Stimulated activated CD8-positive, alpha-beta memory T cell treated with anti-CD3 and anti-CD28 coated beads, Interleukin-7, amount 100 ng/mL, for 24 hours (primary cell): ENCODE measurements at regions not wholly inside any gene's neighbourhood (a gene's known extent, or its start where the extent isn't known, plus 50 kb on each side); places are given as distances from the start of the nearest gene placed in this dataset.
"Not testable (repeated sequence)": the region's sequence is repeated elsewhere in the genome, so short reads cannot be mapped to it uniquely, and the experiment has no call there.

Experiments used
- DNase-seq: peaks from one replicate; pipeline ENCODE4 v3.0.0-alpha.2; 2020; ENCODE audit warnings: low read depth

DNA sequence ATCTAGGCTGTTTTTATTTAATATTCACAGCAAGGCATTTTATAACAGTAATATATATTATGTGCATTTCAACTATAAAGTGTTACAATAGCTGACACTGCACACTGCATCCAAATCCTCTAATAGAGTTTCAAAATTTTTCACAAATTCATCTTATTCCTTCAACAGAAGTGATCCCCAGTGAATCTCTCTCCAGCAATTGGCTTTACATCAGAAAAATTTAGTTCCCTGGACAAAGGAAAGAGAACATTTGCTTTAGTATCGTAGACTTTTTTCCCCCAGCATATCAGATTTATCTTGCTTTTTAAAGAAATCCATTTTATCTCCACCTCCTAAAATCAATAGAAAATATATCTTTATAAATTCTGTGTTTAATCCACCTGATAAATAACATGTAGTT, 868.6 kb downstream of the TBL1XR1 start:
- DNase-seq = no peak

DNA sequence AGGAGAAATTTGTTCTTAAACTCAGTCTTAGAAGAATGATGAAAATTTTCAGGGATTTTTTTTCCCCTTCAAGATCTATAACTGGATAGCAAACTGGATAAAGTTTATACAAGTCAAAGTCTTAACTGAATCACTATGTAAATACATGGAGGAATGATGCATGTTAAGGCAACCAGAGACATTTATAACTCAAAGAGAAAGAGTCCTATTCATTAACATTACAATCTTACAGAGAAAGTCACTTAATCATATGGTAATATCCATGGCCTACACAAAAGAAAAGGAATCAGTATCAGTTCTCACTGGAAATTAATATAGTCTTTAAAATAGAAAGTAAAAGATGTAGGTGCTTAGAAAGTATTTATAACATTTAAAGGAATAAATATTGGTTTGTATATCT, 869.1 kb downstream of the TBL1XR1 start:
- DNase-seq = no peak

DNA sequence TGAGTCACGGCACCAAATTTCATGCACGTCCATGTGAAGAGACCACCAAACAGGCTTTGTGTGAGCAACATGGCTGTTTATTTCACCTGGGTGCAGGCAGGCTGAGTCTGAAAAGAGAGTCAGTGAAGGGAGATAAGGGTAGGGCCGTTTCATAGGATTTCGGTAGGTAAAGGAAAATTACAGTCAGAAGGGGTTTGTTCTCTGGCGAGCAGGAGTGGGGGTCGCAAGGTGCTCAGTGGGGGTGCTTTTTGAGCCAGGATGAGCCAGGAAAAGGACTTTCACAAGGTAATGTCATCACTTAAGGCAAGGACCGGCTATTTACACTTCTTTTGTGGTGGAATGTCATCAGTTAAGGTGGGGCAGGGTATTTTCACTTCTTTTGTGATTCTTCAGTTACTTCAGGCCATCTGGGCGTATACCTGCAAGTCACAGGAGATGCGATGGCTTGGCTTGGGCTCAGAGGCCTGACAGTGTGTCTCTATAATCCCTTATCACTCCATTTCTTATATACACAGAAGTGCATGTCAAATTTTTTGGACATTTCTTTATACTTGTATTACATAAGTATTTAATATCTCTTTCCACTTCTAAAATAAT, 870.3 kb downstream of the TBL1XR1 start:
- not testable (repeated sequence) for DNase-seq

DNA sequence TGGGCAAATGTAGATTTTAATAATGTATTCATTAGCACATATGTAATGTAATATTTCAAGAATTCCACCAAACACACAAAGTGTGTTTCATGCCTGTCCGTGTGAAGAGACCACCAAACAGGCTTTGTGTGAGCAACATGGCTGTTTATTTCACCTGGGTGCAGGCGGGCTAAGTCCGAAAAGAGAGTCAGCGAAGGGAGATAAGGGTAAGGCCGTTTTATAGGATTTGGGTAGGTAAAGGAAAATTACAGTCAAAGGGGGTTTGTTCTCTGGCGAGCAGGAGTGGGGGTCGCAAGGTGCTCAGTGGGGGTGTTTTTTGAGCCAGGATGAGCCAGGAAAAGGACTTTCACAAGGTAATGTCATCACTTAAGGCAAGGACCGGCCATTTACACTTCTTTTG, 875.8 kb downstream of the TBL1XR1 start:
- DNase-seq = not testable (repeated sequence)

DNA sequence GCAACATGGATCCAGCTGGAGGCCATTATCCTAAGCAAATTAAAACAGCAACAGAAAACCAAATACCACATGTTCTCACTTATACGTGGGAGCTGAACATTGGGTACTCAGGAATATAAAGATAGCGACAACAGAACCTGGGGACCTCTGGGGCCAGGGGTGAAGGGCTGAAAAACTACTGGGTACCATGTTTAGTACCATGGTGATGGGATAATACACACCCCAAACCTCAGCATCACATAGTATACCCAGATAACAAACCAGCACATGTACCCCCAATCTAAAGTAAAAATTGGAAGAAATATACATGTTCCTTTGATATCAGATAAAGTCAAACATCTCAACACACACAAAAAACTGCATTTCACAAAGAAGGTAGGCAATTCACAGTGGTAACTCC, 876.2 kb downstream of the TBL1XR1 start:
- no peak for DNase-seq

DNA sequence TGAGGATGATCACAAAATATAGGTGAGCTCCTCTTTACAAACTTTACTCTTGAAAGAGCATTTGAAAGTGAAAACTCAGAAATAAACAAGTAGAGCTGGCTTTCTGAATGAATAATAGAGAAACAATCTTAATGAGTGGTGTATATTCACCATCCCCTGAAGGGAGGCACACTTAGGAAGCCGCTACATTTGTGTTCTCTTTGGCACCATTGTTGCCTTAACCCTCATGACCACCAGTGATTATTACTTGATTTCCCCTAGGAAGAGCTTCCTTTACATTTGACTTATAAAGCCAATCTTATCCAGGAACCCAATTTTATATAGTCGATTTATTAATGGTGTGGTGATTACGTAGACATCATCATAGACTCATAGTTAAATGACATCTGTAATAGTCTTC, 883.9 kb downstream of the TBL1XR1 start:
- DNase-seq = no peak

DNA sequence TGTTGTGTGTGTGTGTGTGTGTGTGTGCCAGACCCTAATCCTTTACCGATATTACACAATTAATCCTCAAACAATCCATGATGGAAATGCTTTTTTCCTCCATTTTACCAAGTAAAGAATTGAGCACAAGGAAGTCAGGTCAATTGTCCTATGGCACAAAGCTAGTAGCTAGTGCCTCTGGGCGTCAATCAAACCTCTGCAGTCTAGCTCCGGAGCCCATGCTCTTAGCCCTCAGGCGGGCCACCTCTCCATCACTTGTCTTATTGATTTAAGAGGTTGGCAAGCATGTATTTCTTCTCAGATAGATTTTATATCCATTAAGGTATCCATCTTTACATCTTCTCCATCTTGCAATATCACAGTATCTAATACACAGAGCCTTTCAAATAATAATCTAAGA, 886.6 kb downstream of the TBL1XR1 start:
- DNase-seq = no peak

DNA sequence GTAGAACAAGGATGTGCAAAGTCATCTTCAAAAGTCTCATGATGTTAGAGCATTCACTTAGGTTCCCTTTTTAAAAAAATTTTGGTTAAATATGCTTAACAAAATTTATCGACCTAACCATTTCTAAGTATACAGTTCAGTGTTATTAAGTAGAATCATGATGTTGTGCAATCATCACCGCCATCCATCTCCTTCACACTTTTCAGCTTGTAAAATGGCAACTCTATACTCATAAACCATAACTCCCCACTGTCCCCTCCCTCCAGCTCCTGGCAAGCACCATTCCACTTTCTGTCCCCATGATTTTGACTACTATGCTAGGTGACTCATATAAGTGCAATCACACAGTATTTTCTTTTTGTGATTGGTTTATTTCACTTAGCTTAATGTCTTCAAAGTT, 895.0 kb downstream of the TBL1XR1 start:
- DNase-seq = no peak

DNA sequence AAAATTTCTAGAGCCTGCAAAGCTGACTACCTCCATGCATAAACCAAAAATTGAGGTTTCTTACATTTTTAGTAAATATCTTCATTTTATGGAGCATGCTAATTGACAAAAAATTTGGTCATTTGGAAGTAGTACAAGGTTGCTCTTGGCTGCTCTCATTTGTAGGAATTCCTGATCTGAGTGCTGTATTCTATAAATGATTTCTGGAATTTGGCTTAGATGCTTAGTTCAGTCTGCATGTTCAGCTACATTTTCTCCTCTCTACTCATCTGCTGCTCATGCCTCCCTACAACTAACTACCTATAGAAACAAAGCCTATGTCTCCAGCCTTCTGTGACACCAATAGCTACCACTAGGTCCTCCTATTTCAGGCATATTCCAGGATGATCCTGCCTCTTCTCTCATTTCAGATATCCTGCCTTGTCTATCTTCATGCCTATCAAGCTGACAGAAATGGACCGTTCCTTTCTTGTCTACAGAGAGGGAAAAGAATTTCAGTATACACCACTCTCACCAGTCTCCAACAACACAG, 901.1 kb downstream of the TBL1XR1 start:
- no peak for DNase-seq

DNA sequence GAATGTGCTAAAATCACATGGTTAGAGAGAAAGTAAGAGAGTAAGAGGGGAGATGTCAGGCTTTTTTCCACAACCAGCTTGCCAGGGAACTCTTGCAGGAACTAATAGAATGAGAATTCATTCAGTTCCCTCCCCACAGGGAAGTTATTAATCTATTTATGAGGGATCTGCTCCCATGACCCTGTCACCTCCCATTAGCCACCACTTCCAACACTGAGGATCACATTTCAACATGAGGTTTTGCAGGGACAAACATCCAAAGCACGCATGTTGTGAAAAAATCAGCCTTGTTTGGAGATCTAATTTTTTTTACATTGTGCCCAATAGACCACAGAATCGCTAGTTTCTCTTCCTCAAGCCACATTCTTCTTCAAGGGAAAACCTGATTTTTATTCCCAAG, 904.0 kb downstream of the TBL1XR1 start:
- no peak for DNase-seq

DNA sequence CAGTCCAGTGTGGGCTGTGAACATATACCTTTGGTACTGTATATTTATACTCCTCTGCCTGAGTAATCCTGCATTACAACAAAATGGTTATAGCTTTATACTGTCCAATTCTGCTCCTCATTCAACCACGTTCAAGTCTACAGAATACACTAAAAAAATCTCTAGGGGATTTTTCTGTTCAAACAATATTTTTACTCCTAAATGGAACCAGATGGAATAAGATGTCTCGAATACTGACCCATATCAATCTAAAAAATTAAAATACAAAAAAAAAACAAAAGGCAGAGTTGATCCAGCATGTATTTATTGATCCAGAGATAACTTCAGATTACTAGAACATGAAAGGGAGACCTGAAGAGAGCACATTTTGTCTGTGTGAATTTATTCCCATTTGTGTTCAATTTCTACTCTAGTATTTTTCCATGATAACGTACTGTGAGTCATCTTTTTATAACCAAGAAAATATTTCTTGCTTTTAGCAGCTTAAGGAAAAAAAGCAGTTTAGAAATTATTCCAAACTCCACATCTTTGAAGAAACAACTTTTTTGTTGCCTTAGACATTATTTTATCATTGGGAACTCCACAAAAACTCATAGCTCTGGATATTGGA, 910.7 kb downstream of the TBL1XR1 start:
- DNase-seq = no peak

DNA sequence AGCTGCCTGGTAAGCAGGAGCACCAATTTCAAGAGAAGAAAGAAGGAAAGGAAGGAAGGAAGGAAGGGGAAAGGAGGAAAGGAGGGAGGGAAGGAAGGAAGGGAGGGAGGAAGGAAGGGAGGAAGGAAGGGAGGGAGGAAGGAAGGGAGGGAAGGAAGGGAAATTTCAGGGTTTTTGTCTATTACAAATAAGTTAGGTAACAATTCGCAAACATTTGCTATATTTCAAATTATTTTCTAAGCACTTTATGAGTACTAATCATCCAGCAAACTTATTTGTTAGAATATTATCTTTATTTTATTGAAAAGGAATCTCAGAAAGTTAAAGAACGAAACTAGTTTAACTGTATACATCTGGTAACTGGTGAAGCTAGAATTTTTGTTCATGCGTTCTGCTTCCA, 921.7 kb downstream of the TBL1XR1 start:
- no peak for DNase-seq

DNA sequence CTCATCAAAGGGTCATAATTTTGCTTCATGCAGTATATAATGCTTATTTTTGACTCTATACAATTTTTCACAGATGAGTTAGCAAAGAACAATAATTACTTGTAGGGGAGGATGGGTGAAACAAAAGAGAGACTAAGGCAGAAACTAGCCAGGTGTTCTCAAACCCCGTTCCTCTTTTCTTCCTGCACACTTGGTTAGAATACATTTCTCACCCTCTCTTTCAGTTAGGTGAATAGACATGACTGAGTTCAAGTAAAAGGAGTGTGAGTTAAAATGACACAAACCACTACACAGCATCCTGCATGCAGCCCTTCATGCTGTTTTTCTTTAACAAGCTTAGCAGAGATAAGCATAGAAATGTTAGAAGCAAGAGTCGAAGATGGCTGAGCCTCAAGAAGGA, 922.2 kb downstream of the TBL1XR1 start:
- DNase-seq = no peak

DNA sequence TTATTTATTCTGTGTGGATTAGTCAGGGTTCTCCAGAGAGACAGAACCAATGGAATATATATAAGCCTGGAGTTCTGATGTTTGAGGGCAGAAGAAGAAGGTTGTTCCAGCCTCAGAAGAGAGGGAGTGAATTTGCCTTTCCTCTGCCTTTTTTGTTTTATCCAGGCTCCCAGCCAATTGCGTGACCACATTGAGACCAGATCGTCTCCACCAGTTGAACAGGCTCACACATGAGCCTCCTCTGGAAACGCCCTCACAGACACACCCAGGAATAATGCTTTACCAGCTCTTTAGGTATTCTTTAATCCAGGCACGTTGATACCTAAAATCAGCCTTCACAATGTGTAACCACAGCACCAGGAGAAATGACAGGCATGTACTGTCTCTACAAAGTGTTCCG, 923.1 kb downstream of the TBL1XR1 start:
- no peak for DNase-seq

DNA sequence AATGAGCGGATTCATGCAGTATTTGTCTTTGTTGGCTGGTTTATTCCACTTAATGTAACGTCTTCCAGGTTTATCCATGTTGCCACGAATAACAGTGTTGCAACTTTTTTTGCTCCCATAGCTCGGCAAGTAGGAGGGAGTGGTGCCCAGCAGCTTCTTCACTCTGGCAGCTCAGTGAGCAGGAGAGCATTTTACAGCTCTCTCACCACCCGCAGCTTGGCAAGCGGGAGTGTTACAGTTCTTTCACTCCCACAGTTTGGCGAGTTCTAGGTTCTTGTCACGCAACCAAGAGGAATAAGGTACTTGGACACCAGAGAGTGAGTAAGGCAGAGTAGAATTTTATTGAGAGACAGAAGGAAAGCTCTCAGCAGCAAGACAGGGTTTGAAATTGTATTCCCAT, 935.2 kb downstream of the TBL1XR1 start:
- DNase-seq = no peak

DNA sequence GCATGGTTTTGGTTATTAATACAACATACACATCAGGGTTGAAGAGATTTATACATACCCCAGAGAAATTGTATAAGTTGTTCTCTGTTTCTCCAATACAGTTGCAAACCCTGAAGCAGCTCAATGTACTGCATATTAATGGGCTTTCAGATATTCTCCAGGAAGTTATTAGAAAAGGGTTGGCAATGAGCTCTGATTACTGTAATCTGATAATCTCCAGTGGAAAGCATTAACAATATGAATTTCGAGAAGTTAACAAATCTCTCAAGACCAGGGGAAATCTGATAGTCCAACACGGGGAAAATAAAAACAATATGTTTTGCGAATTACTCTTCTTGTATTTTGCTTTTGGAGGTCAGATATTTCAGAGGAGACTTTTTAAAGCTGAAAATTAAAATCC, 950.1 kb downstream of the TBL1XR1 start:
- no peak for DNase-seq

DNA sequence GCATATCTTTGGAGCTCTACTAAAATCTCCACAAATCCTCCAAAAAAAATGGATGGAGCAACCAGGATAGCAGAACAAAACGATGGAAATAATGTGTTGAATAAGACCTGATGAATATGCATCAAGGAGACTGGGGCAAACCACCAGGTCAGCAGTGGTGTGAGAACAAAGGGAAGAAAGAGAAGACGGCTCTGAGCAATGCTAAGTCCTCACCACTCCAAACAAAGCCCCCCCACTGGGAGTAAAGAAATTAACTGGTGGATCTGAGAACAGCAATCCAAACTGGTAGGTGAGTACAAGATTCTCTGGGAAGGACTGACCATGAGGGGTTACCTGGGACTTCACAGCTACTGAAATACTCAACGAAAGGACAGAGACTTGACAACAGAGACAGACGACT, 977.3 kb downstream of the TBL1XR1 start:
- DNase-seq = no peak

DNA sequence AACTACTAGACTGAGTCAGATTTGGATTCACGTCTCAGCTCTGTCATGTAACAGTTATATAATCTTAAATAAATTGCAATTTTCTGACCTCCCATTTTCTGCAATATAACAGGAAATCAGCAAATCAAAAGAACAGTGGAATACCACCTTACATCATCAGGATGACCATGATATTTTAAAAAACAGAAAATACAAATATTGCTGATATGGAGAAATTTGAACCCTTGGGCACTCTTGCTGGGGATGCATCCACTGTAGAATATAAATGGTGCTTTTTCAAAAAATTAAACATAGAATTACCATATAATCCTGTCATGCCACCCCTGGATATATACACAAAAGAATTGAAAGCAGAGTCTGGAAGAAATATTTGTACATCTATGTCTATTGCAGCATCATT, 982.5 kb downstream of the TBL1XR1 start:
- DNase-seq = no peak

DNA sequence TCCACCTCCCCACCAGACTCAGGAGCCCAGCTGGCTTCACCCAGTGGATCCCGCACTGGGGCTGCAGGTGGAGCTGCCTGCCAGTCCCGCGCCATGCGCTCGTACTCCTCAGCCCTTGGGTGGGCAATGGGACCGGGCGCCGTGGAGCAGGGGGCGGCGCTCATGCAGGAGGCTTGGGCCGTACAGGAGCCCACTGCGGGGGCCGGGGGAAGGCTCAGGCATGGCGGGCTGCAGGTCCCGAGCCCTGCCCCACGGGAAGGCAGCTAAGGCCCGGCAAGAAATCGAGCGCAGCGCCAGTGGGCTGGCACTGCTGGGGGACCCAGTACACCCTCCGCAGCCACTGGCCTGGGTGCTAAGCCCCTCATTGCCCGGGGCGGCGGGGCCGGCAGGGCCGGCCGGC, 984.0 kb downstream of the TBL1XR1 start:
- not testable (repeated sequence) for DNase-seq

DNA sequence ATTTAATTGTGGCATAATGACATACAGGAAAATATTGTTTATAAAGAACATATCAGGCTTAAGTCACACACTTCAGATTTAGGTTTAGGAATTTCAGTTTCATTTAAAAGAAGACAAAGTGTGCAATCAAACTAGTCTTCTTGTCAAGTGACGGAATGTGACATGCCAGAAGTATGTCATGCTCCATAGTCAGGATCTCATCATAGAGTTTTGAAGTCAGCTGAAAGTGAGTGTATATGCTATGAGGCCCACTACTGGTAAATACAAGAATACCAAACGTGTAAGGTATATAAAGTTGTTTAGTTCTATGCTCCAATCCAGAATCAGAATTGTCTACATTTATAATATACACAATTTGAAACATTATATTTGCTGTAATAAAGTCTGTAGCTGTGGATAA, 988.4 kb downstream of the TBL1XR1 start:
- DNase-seq = no peak

DNA sequence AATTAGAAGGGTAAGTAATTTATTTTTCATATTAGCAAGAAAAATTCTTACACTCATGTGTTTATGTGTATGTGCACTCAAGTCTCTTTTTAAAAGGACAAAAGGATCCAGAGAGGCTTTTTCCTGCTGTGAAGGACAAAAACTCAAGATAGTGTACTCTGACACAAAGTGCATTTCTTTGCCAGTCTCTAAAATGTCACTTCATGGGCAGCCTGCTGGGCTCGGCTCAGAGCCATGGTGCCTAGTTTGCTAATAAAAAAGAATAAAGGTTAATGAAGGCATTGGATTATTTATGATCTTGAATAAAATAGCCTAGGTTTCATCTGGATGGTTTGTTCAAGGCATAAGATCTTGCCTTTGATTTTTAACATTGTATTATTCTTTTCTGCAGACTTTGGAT, 989.0 kb downstream of the TBL1XR1 start:
- no peak for DNase-seq

DNA sequence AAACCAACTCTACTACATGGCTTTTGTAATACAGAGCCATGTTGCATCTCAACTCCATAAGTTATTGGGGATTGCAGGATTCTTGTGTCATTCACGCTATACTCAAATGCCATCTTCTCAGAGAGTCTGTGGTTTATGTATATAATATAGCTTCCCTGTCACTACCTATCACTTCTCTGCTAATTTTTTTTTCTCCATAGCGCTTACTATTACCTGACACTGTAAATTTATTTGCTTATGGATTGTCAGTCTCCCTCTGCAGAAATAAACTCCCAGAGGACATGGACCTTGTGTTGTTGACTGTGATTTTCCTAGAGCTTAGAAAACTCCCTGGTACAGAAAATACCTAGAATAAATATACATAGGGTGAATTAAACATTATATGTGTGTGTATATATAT, 990.5 kb downstream of the TBL1XR1 start:
- no peak for DNase-seq

DNA sequence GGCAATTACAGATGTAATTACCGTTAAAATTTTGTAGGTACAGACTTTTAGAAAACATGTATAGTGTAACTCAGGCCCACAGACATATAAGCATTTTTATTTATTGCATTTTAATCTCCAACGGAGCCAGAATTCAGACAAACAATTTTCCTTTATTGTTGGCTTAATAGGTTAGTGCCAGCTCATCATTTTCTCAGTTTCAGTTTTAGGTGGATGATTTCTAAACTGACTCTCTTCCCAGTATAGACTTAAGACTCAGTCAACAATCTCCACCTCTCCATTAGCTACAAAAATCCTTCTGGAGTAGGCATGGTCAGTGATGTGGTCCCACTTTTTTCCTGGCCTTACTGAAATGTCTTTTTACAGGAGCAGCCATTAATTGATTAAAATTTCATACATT, 994.6 kb downstream of the TBL1XR1 start:
- DNase-seq = no peak

DNA sequence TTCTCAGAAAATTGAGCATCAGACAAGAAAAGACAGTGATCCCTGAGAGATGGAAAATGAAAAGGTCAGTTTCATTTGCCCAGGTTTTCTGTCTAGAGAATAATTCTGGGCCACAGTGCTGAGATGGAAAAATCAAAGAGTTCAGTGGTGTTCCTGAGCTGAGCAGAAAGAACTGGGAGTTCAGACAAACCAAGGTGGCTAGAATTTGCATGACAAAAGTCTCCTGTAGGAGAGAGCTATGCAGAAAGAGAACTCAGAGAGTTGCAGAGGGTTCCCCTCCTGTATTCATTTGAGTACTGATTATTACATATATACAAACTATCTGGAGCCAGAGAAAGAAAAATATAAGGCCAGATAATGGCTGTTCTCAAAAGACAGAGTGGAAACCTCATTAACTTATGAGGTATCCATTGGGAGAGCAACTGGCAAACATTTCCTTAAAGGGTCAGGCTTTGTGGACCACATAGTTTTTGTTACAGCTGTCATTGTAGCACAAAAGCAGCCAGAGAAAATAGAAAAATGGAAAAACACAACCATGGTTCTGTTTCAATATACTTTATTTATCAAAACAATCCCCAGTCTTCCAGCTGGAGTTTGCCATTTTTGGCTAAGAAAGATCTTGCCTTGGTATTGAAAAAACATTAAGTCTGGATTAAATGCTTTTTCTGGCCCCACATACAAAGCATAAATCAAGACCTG, 1004.1 kb downstream of the TBL1XR1 start:
- no peak for DNase-seq
